ENCODE measurements at regions not wholly inside any gene's neighbourhood (a gene's known extent, or its start where the extent isn't known, plus 50 kb on each side); places are given as distances from the start of the nearest gene placed in this dataset.

- DNase-seq (no peak), ATAC-seq (no peak)
- intact Hi-C loops (cut with DNase I, micrococcal nuclease) = loop anchor here in 1 of 2 donors (10.0 kb wide), 1 partner anchor 235 kb away; no protein-coding TSS in a partner anchor
Measured at GRCh38 chr17:77779711-77780539, 178.6 kb upstream of the TNRC6C start.

- no peak for ATAC-seq
- no peak for DNase-seq
- intact Hi-C loops (cut with DNase I, micrococcal nuclease) = no loop called here
Measured at GRCh38 chr17:77781536-77781935, 177.0 kb upstream of the TNRC6C start.

DNA sequence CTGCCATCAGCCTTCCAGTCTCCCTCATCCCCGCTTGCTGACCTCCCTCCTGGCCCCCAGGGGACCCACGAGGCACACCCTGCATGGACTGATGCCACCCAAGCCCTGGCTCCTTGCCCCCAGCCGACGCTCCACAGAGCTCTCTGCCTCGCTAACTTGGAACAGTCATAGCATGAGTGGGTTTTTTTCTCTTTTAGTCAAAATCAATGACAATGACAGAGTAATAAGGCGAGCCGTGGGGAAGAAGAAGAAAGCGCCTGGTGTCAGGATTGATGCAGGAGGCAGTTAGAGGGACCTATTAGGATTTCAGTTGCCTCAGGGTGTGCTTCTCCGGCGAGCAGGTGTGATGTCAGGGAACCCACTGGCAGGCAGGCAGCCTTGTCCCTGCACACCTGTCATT is 176.3 kb upstream of the TNRC6C start:
- intact Hi-C loops (cut with DNase I, micrococcal nuclease) = no loop called here
- DNase-seq (no peak), ATAC-seq (no peak)

DNA sequence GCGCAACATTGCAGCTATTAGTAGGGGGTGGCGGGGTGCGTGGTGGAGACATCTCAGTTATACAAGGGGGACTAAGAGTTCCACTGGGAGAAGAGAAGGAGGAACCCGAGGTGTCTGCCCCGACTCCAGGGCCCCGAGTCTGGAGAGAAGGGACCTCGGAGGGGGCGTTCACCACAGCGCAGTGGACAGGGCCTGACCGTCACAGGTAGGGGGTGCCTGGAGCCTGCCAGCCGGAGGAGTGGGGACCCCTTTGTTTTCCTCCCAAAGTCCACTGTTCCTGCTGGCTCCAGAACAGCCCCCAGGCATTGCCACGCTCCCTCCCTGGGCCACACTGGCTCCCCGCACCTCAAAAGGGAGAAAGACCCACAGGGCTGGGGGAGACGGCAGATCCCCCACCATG is 175.9 kb upstream of the TNRC6C start:
- intact Hi-C loops (cut with DNase I, micrococcal nuclease) = no loop called here
- DNase-seq (no peak), ATAC-seq (no peak)

- intact Hi-C loops (cut with DNase I, micrococcal nuclease) = no loop called here
- DNase-seq (peak in 1 of 2 donors; percentile 20), ATAC-seq (no peak)
Measured at GRCh38 chr17:77783991-77784820, 174.3 kb upstream of the TNRC6C start.

- ATAC-seq = no peak
- DNase-seq = no peak
- intact Hi-C loops (cut with DNase I, micrococcal nuclease) = no loop called here
Measured at GRCh38 chr17:77785312-77785905, 173.1 kb upstream of the TNRC6C start.

GRCh38 chr17:77786090-77786489 is 172.4 kb upstream of the TNRC6C start:
- intact Hi-C loops (cut with DNase I, micrococcal nuclease) = no loop called here
- ATAC-seq (no peak), DNase-seq (no peak)

- intact Hi-C loops (cut with DNase I, micrococcal nuclease) = no loop called here
- DNase-seq (no peak), ATAC-seq (no peak)
Measured at GRCh38 chr17:77786740-77787505, 171.6 kb upstream of the TNRC6C start.

GRCh38 chr17:77790143-77790829 is 168.2 kb upstream of the TNRC6C start:
- DNase-seq = no peak
- ATAC-seq = no peak
- intact Hi-C loops (cut with DNase I, micrococcal nuclease) = no loop called here

GRCh38 chr17:77792626-77793025 is 165.9 kb upstream of the TNRC6C start:
- intact Hi-C loops (cut with DNase I, micrococcal nuclease) = no loop called here
- ATAC-seq (no peak), DNase-seq (no peak)

DNA sequence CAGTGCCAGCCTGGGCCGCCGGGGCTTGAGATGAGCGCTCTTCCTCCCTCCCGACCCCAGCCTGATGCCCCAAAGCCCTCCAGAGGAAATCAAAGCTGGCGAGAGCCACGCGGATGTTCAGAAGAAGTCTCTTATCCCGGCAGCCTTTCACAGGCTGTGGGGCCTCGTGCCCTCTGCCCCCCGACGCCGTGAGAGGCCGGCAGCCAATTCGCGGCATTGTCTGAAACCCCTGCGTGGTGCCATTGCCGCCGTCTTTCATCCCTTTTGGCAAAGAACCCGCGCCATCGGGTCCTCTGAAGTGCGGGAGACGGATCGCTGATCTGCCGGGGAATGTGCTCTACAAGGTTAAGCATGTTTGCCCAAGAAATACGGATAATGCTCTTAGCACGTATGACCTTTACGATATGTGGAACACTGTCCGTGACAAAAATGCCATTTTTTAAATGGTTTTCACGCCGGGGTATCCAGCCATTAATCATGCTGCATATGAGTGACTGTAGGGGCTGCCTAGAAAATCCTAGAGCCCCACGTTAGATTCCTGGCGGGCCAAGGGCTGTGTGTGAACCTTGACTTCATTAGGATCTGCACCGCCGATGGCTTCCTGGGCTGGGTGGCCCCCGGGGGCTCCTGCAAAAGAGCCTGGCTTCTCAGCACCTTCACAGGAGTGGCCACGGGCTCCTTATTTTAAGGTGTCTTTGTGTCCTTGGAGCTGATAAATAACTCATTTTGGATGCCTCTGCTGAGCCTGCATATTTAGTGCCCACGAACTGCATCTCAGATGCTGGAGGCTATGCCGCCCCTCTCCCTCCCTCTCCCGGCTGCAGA is 165.1 kb upstream of the TNRC6C start:
- ATAC-seq (no peak), DNase-seq (no peak)
- intact Hi-C loops (cut with DNase I, micrococcal nuclease) = no loop called here

DNA sequence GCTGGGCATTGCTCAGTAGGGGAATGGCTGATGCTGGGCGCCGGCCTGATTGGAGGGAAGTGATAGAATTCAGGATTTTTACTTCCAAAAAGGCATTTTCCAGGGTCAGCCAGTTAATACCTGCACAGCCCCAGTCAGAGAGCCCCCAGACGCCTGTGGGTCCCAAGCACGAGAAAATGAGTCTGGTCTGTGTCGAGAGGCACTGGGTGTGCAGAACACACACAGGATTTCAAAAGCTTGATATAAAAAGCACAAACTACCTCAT is 164.6 kb upstream of the TNRC6C start:
- intact Hi-C loops (cut with DNase I, micrococcal nuclease) = no loop called here
- ATAC-seq = no peak
- no peak for DNase-seq

DNA sequence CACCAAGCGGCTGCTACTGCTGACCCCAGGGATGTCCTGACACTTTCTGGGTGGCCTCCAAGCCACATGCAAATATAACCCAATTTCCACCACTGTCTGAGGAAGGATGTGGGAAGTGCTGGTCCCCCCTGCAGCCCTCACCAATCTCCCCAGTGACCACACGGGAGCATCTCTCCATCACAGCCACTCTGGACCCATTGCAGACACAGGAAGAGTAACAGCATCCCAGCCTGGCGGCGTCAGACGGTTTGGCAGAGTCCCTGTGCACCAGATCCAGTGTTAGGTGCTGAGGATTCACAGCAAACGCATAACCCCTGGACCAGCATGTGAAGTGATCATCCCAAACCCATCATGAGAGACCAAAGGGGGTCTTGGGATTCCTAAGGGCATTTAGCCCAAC is 163.7 kb upstream of the TNRC6C start:
- ATAC-seq (no peak), DNase-seq (no peak)
- intact Hi-C loops (cut with DNase I, micrococcal nuclease) = no loop called here

DNA sequence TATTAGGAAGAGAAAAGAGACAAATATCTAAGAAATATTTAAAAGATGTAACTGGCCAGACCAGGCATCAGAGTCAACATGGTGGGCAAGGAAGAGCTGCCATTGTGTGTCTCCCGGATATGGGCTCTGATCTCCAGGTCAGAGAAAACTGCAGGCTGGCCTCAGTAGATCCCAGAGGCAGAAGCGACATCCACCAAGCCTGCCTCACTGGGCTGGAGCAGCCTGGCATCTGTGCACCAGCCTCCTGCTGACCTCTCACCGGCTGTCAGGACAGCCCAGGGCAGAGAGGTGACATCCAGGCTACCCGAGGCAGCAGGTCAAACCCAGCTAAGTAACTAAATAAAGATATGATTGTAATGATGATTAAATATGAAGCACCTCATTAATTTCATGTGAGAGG is 162.8 kb upstream of the TNRC6C start:
- intact Hi-C loops (cut with DNase I, micrococcal nuclease) = no loop called here
- DNase-seq (no peak), ATAC-seq (no peak)

DNA sequence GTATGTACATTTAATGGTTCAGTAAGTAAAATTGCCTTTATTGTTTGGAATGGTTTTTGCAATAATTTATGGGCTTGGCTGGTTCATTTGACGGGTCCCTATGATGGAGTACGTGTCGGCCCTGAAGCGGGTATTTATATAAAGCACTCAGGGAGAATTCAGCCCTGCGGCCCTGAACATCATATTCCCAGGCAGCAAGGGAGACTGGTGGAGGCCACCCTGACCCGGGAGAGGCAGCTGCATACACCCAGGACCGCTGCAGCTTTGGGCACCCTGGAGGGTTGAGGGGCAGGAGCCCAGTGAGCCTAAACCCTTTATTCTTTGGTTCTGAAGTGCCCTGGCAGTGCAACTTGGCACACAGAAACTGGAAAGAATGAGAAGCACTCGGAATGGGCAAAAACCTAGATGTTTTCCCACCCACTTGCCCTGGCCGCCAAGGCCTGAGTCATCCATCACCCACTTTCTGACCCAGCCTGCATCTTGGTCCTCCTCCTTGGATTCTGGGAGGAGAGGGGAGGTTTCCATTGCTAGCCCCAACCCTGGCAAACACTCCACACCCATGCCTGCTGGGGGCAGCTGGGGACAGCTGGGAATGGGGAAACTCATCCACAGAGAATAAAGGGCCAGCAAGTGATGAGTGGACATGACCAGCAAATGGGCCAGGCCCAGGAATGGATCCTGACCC is 162.2 kb upstream of the TNRC6C start:
- intact Hi-C loops (cut with DNase I, micrococcal nuclease) = no loop called here

GRCh38 chr17:77798031-77798430 is 160.5 kb upstream of the TNRC6C start:
- intact Hi-C loops (cut with DNase I, micrococcal nuclease) = no loop called here
- DNase-seq (no peak), ATAC-seq (no peak)

More for the DNA sequence above, 162.2 kb upstream of the TNRC6C start:
- no peak for ATAC-seq
- DNase-seq = no peak

GRCh38 chr17:77798481-77798880 is 160.0 kb upstream of the TNRC6C start:
- DNase-seq (no peak), ATAC-seq (no peak)
- intact Hi-C loops (cut with DNase I, micrococcal nuclease) = no loop called here
